Mesothelial cell of epicardium (in vitro differentiated cells): ENCODE measurements at regions not wholly inside any gene's neighbourhood (a gene's known extent, or its start where the extent isn't known, plus 50 kb on each side); places are given as distances from the start of the nearest gene placed in this dataset.

Source experiments
- DNase-seq, 2 experiments: peaks; one replicate each; pipeline ENCODE4 v3.0.0; 2021; ENCODE audit warnings: low spot score in 2 of 2; ENCODE audit not compliant: unreplicated experiment in 2 of 2
- H3K27ac Mint-ChIP-seq: 2 replicates; pipeline ENCODE4 v1.8.0; 2021; ENCODE audit warnings: mixed read lengths
- H3K27me3 Mint-ChIP-seq: 2 replicates; pipeline ENCODE4 v1.8.0; 2021; ENCODE audit warnings: low read depth, mixed read lengths
- H3K36me3 Mint-ChIP-seq: 2 replicates; pipeline ENCODE4 v1.8.0; 2021; ENCODE audit warnings: mixed read lengths
- H3K4me1 Mint-ChIP-seq: 2 replicates; pipeline ENCODE4 v1.8.0; 2021; ENCODE audit warnings: mixed read lengths
- H3K4me3 Mint-ChIP-seq: 2 replicates; pipeline ENCODE4 v1.8.0; 2021; ENCODE audit warnings: mild to moderate bottlenecking, moderate library complexity, mixed read lengths
- H3K9me3 Mint-ChIP-seq: 2 replicates; pipeline ENCODE4 v1.8.0; 2021; ENCODE audit warnings: mixed read lengths
- TF ChIP-seq, protein P1 (sequence below): fragments of 200-600 bp; sonication (generic); IDR thresholded peaks from one replicate; pipeline ENCODE4 v1.5.0; 2021; ENCODE audit warnings: antibody characterized with exemption; ENCODE audit not compliant: unreplicated experiment

DNA sequence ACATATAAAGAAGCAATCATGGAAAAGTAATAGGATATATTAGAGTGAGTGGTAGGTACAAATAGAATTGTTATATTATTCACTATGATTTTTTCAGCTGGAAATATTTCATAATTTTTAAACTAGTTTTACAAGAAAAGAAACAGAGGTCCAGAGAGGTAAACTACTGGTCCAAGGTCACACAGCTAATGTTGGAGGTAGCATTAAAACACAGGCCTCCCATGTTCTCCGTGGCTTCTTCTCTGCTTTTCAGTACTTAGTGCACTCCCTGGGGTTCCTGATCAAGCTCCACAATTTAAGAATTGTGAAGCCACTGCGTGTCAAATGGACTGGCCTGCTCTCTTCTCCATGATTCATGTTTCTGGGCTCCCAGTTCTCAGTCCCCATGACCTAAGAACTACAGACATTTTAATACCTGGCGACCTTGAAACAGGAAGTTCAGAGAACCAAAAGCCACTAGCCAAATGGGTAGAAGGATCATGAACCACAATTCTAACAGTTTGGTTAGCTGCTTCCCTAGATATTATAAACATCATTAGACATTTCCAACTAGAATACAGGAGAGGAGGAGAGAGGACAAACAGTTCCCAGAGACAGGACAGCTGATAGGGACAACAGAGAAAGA is 172.0 kb upstream of the KLF3 start:
- no peaks in the 10 kb centered on the region for H3K27me3 Mint-ChIP-seq
- H3K9me3 Mint-ChIP-seq: no peaks in the 10 kb centered on the region
- peaks cover 16% of the 10 kb centered on the region for H3K4me1 Mint-ChIP-seq

GRCh38 chr4:38493066-38493465 is 170.9 kb upstream of the KLF3 start:
- H3K4me3 Mint-ChIP-seq: no peak overlapping the region
- H3K36me3 Mint-ChIP-seq: no peaks in the 10 kb centered on the region
- no peak for DNase-seq
- H3K27me3 Mint-ChIP-seq: no peaks in the 10 kb centered on the region
- H3K4me1 Mint-ChIP-seq: peaks cover 16% of the 10 kb centered on the region
- TF ChIP-seq, protein P1, sequence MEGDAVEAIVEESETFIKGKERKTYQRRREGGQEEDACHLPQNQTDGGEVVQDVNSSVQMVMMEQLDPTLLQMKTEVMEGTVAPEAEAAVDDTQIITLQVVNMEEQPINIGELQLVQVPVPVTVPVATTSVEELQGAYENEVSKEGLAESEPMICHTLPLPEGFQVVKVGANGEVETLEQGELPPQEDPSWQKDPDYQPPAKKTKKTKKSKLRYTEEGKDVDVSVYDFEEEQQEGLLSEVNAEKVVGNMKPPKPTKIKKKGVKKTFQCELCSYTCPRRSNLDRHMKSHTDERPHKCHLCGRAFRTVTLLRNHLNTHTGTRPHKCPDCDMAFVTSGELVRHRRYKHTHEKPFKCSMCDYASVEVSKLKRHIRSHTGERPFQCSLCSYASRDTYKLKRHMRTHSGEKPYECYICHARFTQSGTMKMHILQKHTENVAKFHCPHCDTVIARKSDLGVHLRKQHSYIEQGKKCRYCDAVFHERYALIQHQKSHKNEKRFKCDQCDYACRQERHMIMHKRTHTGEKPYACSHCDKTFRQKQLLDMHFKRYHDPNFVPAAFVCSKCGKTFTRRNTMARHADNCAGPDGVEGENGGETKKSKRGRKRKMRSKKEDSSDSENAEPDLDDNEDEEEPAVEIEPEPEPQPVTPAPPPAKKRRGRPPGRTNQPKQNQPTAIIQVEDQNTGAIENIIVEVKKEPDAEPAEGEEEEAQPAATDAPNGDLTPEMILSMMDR: no peak
- no peak overlapping the region for H3K27ac Mint-ChIP-seq
- H3K9me3 Mint-ChIP-seq: no peaks in the 10 kb centered on the region

More for the DNA sequence above, 172.0 kb upstream of the KLF3 start:
- Mint-ChIP-seq H3K27ac (no peak overlapping the region), H3K36me3 (no peaks in the 10 kb centered on the region), H3K4me3 (no peak overlapping the region)
- TF ChIP-seq, protein P1: no peak
- DNase-seq: no peak

- Mint-ChIP-seq H3K9me3 (no peaks in the 10 kb centered on the region), H3K36me3 (no peaks in the 10 kb centered on the region), H3K4me3 (no peak overlapping the region), H3K4me1 (no peaks in the 10 kb centered on the region), H3K27ac (no peak overlapping the region), H3K27me3 (no peaks in the 10 kb centered on the region)
- no peak for DNase-seq
- TF ChIP-seq, protein P1: no peak
Observed at GRCh38 chr4:38495446-38495845, 168.6 kb upstream of the KLF3 start.

DNA sequence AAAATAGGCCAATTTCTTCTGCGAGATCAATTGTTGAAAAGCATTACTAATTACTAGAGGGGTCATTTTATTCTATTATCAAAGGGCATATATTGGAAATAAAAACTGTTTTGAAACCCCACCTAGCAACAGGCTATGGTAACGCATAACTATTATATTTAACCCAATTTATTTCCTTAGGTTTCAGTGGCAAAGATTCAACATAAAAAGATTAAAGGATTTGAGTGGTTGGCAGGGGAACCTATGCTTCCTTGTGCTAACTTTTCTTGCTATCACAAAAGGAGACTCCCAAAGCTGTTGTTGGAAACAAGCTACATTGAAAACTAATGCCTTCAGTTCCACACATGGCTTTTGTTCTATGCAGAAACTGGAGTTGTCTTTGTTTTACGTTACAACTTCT is 166.9 kb upstream of the KLF3 start:
- no peak overlapping the region for H3K4me3 Mint-ChIP-seq
- H3K4me1 Mint-ChIP-seq: no peaks in the 10 kb centered on the region
- DNase-seq: no peak
- H3K27ac Mint-ChIP-seq: no peak overlapping the region
- no peaks in the 10 kb centered on the region for H3K36me3 Mint-ChIP-seq
- H3K9me3 Mint-ChIP-seq: no peaks in the 10 kb centered on the region
- H3K27me3 Mint-ChIP-seq: no peaks in the 10 kb centered on the region
- TF ChIP-seq, protein P1: no peak

DNA sequence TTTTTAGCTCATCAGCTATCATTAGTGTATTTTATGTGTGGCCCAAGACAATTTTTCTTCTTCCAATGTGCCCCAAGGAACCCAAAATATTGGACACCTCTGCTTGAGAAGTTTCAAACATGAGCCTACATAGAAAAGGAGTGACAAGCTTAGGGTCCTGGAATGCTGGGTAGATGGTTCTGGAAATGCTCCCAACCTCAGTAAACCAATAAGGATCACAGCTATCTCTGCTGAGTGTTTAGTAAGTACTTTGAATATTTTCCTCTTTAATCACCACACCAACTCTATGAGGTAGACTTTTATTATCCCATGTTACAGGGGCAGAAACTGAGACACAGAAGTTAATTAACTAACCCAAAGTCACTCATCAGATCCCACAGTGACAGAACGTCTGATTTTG is 164.9 kb upstream of the KLF3 start:
- no peak for DNase-seq
- TF ChIP-seq, protein P1: no peak
- Mint-ChIP-seq H3K9me3 (no peaks in the 10 kb centered on the region), H3K4me3 (no peak overlapping the region), H3K27ac (no peak overlapping the region), H3K27me3 (no peaks in the 10 kb centered on the region), H3K4me1 (no peaks in the 10 kb centered on the region), H3K36me3 (no peaks in the 10 kb centered on the region)

GRCh38 chr4:38500433-38500832 is 163.6 kb upstream of the KLF3 start:
- Mint-ChIP-seq H3K9me3 (no peaks in the 10 kb centered on the region), H3K27me3 (no peaks in the 10 kb centered on the region)
- TF ChIP-seq, protein P1: no peak

More at GRCh38 chr4:38500433-38500832, 163.6 kb upstream of the KLF3 start:
- no peak overlapping the region for H3K4me3 Mint-ChIP-seq
- no peak overlapping the region for H3K27ac Mint-ChIP-seq
- no peaks in the 10 kb centered on the region for H3K4me1 Mint-ChIP-seq
- no peak for DNase-seq
- no peaks in the 10 kb centered on the region for H3K36me3 Mint-ChIP-seq
